ENCODE measurements at regions not wholly inside any gene's neighbourhood (a gene's known extent, or its start where the extent isn't known, plus 50 kb on each side); places are given as distances from the start of the nearest gene placed in this dataset.
"Not testable (repeated sequence)": the region's sequence is repeated elsewhere in the genome, so short reads cannot be mapped to it uniquely, and the experiment has no call there.

DNA sequence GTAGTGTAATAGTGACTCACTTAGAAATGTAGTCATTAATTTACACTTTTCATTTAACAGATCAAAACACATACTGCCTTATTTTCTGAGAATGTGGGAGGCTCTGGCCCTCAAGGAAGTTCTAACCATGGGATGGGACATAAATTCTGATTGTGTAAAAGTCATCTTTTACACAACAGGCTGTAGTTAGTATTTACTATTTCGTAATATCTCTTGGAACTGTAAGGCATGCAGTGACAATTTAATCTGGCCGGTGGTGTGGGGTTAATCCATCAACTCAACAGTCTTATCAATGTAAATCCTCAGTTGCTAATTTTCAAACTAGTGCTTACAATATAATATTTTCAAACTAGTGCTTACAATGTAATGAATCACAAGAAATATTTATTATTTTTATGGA is 1599.2 kb downstream of the EFNB2 start:
- Histone ChIP-seq H3K4me1 (no peaks in the 10 kb centered on the region), H3K36me3 (no peaks in the 10 kb centered on the region), H3K9me3 (no peaks in the 10 kb centered on the region), H3K27ac (no peak overlapping the region), H3K4me3 (replicated peaks in 1 of 3) (no peak overlapping the region), H3K27me3 (no peaks in the 10 kb centered on the region)
- TF ChIP-seq POLR2A (IDR thresholded peaks at IDR 0.05) = no peak
- TF ChIP-seq, protein P1, sequence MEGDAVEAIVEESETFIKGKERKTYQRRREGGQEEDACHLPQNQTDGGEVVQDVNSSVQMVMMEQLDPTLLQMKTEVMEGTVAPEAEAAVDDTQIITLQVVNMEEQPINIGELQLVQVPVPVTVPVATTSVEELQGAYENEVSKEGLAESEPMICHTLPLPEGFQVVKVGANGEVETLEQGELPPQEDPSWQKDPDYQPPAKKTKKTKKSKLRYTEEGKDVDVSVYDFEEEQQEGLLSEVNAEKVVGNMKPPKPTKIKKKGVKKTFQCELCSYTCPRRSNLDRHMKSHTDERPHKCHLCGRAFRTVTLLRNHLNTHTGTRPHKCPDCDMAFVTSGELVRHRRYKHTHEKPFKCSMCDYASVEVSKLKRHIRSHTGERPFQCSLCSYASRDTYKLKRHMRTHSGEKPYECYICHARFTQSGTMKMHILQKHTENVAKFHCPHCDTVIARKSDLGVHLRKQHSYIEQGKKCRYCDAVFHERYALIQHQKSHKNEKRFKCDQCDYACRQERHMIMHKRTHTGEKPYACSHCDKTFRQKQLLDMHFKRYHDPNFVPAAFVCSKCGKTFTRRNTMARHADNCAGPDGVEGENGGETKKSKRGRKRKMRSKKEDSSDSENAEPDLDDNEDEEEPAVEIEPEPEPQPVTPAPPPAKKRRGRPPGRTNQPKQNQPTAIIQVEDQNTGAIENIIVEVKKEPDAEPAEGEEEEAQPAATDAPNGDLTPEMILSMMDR (IDR thresholded peaks at IDR 0.05) = no peak
- WGBS, 2 donors = 80 to 85% methylated on average over 2 of the region's 2 CpGs
- intact Hi-C loops (cut with DNase I) = no loop called here
- DNase-seq = no peak

DNA sequence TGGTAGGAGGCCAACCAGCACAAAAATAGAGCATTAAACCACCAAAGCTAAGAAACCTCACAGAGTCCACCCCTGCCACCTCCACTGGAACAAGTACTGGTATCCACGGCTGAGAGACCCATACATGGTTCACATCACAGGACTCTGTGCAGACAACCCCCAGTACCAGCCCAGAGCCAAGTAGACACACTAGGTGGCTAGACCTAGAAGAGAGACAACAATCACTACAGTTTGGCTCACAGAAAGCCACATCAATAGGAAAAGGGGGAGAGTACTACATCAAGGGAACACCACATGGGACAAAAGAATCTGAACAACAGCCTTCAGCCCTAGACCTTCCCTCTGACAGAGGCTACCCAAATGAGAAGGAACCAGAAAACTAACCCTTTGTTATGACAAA is 1614.9 kb downstream of the EFNB2 start:
- H3K9me3 ChIP-seq; H3K27me3 ChIP-seq; H3K4me3 ChIP-seq (replicated peaks in 1 of 3); intact Hi-C loops (cut with DNase I); H3K36me3 ChIP-seq; DNase-seq; H3K27ac ChIP-seq; H3K4me1 ChIP-seq: not testable (repeated sequence)
- WGBS, 2 donors = 70 to 100% methylated on average over 1 of the region's 1 CpG

DNA sequence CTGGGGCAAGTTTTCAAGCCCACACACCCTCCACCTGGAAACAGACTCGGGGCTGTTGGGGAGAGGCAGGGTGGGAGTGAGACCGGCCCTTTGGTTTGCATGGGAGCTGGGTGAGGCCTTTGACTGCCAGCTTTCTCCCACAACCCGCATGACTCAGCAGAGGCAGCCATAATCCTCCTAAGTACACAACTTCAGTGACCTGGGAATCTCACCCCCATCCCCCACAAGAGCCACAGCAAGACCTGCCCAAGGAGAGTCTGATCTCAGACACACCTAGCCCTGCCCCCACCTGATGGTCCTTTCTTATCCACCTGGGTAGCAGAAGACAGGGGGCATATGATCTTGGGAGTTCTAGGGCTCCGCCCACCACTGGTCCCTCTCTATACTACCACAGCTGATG is 1615.4 kb downstream of the EFNB2 start:
- Histone ChIP-seq H3K9me3 (no peaks in the 10 kb centered on the region), H3K4me3 (replicated peaks in 1 of 3) (no peak overlapping the region), H3K27me3 (no peaks in the 10 kb centered on the region), H3K27ac (no peak overlapping the region), H3K36me3 (no peaks in the 10 kb centered on the region), H3K4me1 (no peaks in the 10 kb centered on the region)
- TF ChIP-seq POLR2A (IDR thresholded peaks at IDR 0.05) = no peak
- TF ChIP-seq, protein P1 (IDR thresholded peaks at IDR 0.05) = no peak
- DNase-seq = no peak
- intact Hi-C loops (cut with DNase I) = no loop called here
- 90 to 95% methylated on average over 2 to 4 of the region's 4 CpGs for WGBS, 2 donors

DNA sequence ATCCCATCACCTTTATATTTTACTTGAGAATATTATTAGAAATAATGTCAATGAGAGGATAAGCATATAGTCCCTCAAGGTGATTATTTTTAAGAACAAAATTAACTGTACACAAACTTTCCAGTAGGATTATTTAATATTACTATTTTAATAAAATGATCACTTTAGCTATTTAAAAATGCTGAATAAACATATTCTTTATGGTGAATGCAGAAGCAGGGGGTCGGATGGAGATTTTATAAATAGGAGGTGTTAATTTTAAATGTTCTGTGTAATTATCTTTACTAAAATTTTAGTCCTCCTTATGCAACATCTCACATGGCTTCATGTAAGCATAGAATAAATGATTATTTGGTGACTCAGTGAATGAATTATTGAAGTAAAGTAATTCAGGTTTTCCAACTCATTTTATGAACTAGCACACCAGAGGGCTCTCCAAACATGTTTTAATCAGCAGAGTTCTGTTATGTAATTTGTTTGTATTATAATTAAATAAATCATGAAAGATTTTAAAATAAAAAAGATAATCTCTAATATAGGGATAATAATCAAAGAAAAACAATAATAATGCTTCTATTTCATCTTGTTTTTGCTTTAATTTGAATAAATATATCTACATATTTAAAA is 1635.2 kb downstream of the EFNB2 start:
- WGBS, 2 donors = 86 to 92% methylated on average over 1 of the region's 1 CpG
- DNase-seq = no peak

DNA sequence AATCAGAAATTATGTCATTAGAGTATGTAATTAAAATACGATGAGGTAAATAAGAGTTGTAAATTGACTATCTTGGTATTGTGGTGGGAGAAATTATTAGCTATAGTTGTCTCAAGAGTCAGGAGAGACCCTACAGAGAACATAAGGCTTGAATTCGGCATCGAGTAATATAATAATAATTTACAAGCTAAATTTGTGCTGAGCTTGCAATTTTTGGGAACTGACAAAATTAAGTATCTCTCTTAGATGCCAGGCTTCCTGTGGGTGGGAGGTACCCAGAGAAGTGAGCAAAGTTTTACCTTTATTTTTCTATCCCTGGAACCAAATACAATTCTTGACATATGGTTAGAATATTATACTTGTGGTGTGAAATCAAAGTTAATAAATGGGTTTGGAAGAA is 1637.0 kb downstream of the EFNB2 start:
- no peak for DNase-seq
- TF ChIP-seq POLR2A (IDR thresholded peaks at IDR 0.05) = no peak
- TF ChIP-seq, protein P1 (IDR thresholded peaks at IDR 0.05) = no peak
- H3K4me1 ChIP-seq = no peaks in the 10 kb centered on the region
- no peak overlapping the region for H3K27ac ChIP-seq
- H3K4me3 ChIP-seq (replicated peaks in 1 of 3) = no peak overlapping the region
- intact Hi-C loops (cut with DNase I) = no loop called here
- no peaks in the 10 kb centered on the region for H3K27me3 ChIP-seq
- H3K9me3 ChIP-seq = no peaks in the 10 kb centered on the region
- WGBS, 2 donors = 96 to 97% methylated on average over 3 of the region's 3 CpGs
- no peaks in the 10 kb centered on the region for H3K36me3 ChIP-seq

More for the DNA sequence above, 1635.2 kb downstream of the EFNB2 start:
- no peak overlapping the region for H3K4me3 ChIP-seq (replicated peaks in 1 of 3)
- no peaks in the 10 kb centered on the region for H3K9me3 ChIP-seq
- H3K27me3 ChIP-seq = no peaks in the 10 kb centered on the region
- H3K36me3 ChIP-seq = no peaks in the 10 kb centered on the region
- no peaks in the 10 kb centered on the region for H3K4me1 ChIP-seq
- no peak overlapping the region for H3K27ac ChIP-seq
- intact Hi-C loops (cut with DNase I) = no loop called here
- no peak for TF ChIP-seq POLR2A (IDR thresholded peaks at IDR 0.05)
- TF ChIP-seq, protein P1 (IDR thresholded peaks at IDR 0.05) = no peak

DNA sequence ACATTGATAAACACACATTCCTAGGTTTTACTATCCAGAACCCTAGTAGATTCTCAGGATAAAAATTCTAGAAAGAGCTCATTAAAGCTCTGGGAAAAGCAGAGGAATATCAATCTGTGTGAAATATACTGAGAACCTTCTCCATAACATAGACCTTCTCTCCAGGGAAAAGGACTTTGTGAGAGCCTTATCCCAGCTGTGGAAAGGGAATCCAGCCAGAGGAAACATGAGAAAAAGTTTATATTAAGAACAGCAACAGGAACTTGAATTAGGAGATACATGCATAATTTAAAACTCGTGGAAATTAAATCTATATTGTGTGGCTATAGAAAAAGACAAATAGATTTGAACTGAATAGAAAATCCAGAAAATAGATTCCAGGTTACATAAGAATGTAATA is 1639.9 kb downstream of the EFNB2 start:
- Histone ChIP-seq H3K4me3 (replicated peaks in 1 of 3) (no peak overlapping the region), H3K27me3 (no peaks in the 10 kb centered on the region), H3K36me3 (no peaks in the 10 kb centered on the region), H3K4me1 (no peaks in the 10 kb centered on the region), H3K9me3 (no peaks in the 10 kb centered on the region), H3K27ac (no peak overlapping the region)
- intact Hi-C loops (cut with DNase I) = no loop called here
- no peak for DNase-seq
- TF ChIP-seq, protein P1 (IDR thresholded peaks at IDR 0.05) = no peak
- TF ChIP-seq POLR2A (IDR thresholded peaks at IDR 0.05) = no peak
- 57 to 69% methylated on average over 1 of the region's 1 CpG for WGBS, 2 donors

All from thyroid gland (tissue), 4 donors.